Loucy (cell line): ENCODE measurements at regions not wholly inside any gene's neighbourhood (a gene's known extent, or its start where the extent isn't known, plus 50 kb on each side); places are given as distances from the start of the nearest gene placed in this dataset.

Experiments used
- H2AFZ ChIP-seq: fragments of 200-600 bp; sonication (generic); 2 replicates; pipeline ENCODE4 v1.6.0; 2016; ENCODE audit warnings: antibody characterized with exemption, mild to moderate bottlenecking, low read length, moderate library complexity
- H3F3A ChIP-seq: fragments of 200-600 bp; 2 replicates; pipeline ENCODE4 v1.6.0; 2016; ENCODE audit warnings: antibody characterized with exemption, low read depth, mild to moderate bottlenecking
- H3K27me3 ChIP-seq: fragments of 200-600 bp; sonication (generic); 2 replicates; pipeline ENCODE4 v1.6.1; 2014; ENCODE audit warnings: low read length, mild to moderate bottlenecking; ENCODE audit not compliant: insufficient read depth, poor library complexity, severe bottlenecking
- H3K36me3 ChIP-seq: fragments of 200-600 bp; sonication (generic); 2 replicates; pipeline ENCODE4 v1.6.1; 2016; ENCODE audit warnings: low read length; ENCODE audit not compliant: insufficient read depth
- H3K4me1 ChIP-seq: fragments of 200-600 bp; sonication (generic); 2 replicates; pipeline ENCODE4 v1.5.1; 2014; ENCODE audit warnings: low read length, mild to moderate bottlenecking; ENCODE audit not compliant: insufficient read depth, poor library complexity, severe bottlenecking
- H3K4me2 ChIP-seq: fragments of 200-600 bp; sonication (generic); 2 replicates; pipeline ENCODE4 v1.6.0; 2014; ENCODE audit warnings: antibody characterized with exemption, low read length, low read depth, mild to moderate bottlenecking; ENCODE audit not compliant: poor library complexity, severe bottlenecking
- H3K4me3 ChIP-seq: fragments of 200-600 bp; sonication (generic); 2 replicates; pipeline ENCODE4 v1.5.1; 2014; ENCODE audit warnings: low read length, mild to moderate bottlenecking, mixed read lengths; ENCODE audit not compliant: poor library complexity, severe bottlenecking
- H3K79me2 ChIP-seq: fragments of 200-600 bp; sonication (generic); 2 replicates; pipeline ENCODE4 v1.6.1; 2014; ENCODE audit warnings: low read length; ENCODE audit not compliant: insufficient read depth
- H3K9ac ChIP-seq: fragments of 200-600 bp; sonication (generic); 2 replicates; pipeline ENCODE4 v1.6.0; 2014; ENCODE audit warnings: mild to moderate bottlenecking, low read depth, low read length, moderate library complexity; ENCODE audit not compliant: poor library complexity, severe bottlenecking
- H3K9me2 ChIP-seq: fragments of 200-600 bp; sonication (generic); replicated peaks from 2 replicates; pipeline ENCODE4 v1.6.1; 2016; ENCODE audit warnings: low read depth, low read length, mixed read lengths
- H3K9me3 ChIP-seq: fragments of 200-600 bp; sonication (generic); 2 replicates; pipeline ENCODE4 v1.6.1; 2014; ENCODE audit warnings: mild to moderate bottlenecking, antibody characterized with exemption, low read length, low read depth; ENCODE audit not compliant: insufficient read depth
- H4K20me1 ChIP-seq: fragments of 200-600 bp; sonication (generic); 2 replicates; pipeline ENCODE4 v1.6.0; 2014; ENCODE audit warnings: antibody characterized with exemption, low read length, mild to moderate bottlenecking; ENCODE audit not compliant: insufficient read depth, poor library complexity, severe bottlenecking
- EZH2phosphoT487 ChIP-seq: fragments of 200-600 bp; IDR thresholded peaks from 2 replicates; pipeline ENCODE4 v1.6.1; 2018; ENCODE audit warnings: antibody characterized with exemption, mild to moderate bottlenecking, moderate library complexity, borderline replicate concordance
- TF ChIP-seq, protein P1 (sequence below): fragments of 200-600 bp; sonication (generic); conservative IDR thresholded peaks from 2 replicates; pipeline ENCODE4 v1.5.1; 2014; ENCODE audit warnings: mild to moderate bottlenecking, antibody characterized with exemption, low read length

DNA sequence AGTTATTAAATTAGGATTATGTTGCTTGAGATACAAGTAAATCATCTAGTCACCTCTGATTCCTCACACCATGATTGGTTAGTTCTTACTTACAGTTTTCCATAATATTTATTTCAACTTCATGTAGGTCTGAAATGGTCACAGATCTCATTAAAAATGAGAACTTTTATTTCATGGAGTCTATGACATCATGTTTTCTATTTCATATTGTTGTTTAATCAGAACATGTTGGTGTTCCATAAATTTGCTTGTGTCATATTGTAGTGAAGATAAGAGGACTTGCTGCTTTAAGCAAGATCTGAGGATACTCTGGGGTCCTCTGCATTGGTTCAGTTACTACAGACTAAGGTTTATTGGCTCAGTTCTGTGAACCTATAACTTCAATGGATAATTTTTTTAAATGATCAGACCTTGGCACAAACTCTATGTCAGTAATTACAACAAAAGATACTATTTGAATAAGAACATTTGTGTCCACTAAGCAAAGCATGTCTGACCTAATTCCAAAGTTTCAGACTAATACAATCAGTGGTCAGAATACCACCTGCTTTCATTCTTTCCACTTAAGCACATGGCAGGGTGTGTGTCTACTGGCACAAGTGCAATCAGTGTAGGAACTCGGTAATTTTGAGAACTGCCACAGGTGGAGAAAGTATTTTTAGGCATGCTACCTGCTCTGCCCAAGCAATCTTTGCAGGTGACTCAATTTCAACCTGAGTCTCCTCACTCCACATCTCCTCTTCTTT is 68.5 kb downstream of the CCDC71L start:
- Histone ChIP-seq H3K27me3 (no peaks in the 10 kb centered on the region), H3K79me2 (no peaks in the 10 kb centered on the region), H2AFZ (no peak overlapping the region), H3K36me3 (no peaks in the 10 kb centered on the region), H3F3A (no peaks in the 10 kb centered on the region), H4K20me1 (no peaks in the 10 kb centered on the region), H3K9me3 (no peaks in the 10 kb centered on the region), H3K4me3 (no peak overlapping the region), H3K9me2 (no peaks in the 10 kb centered on the region), H3K4me1 (peaks cover 14% of the 10 kb centered on the region), H3K4me2 (no peak overlapping the region), H3K9ac (no peak overlapping the region)
- TF ChIP-seq, protein P1, sequence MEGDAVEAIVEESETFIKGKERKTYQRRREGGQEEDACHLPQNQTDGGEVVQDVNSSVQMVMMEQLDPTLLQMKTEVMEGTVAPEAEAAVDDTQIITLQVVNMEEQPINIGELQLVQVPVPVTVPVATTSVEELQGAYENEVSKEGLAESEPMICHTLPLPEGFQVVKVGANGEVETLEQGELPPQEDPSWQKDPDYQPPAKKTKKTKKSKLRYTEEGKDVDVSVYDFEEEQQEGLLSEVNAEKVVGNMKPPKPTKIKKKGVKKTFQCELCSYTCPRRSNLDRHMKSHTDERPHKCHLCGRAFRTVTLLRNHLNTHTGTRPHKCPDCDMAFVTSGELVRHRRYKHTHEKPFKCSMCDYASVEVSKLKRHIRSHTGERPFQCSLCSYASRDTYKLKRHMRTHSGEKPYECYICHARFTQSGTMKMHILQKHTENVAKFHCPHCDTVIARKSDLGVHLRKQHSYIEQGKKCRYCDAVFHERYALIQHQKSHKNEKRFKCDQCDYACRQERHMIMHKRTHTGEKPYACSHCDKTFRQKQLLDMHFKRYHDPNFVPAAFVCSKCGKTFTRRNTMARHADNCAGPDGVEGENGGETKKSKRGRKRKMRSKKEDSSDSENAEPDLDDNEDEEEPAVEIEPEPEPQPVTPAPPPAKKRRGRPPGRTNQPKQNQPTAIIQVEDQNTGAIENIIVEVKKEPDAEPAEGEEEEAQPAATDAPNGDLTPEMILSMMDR = no peak
- TF ChIP-seq EZH2phosphoT487 = no peak

DNA sequence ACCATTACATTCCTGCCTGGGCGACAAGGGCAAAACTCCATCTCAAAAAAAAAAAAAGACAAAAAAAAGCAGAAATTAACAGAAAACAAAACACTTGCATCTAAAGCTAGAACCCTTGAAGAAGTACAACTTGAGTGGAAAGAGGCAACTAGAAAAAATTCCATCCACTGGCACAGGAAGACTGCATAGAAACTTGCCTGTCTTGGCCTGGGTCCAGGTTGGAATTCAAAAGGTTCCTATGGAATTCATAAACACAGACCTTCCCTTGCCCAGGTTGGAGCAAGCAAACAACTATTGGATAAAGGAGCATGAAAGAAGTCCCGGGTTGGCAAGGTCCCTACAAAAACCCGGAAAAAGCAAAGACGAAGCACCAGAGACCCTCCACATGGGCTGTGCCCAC is 69.8 kb downstream of the CCDC71L start:
- Histone ChIP-seq H3K9me3 (no peaks in the 10 kb centered on the region), H3K4me2 (no peak overlapping the region), H3K79me2 (no peaks in the 10 kb centered on the region), H3K36me3 (no peaks in the 10 kb centered on the region), H3F3A (no peaks in the 10 kb centered on the region), H3K9ac (no peak overlapping the region), H3K4me3 (no peak overlapping the region), H3K4me1 (peaks cover 14% of the 10 kb centered on the region), H4K20me1 (no peaks in the 10 kb centered on the region), H3K27me3 (no peaks in the 10 kb centered on the region), H3K9me2 (no peaks in the 10 kb centered on the region), H2AFZ (no peak overlapping the region)
- TF ChIP-seq, protein P1 = no peak
- no peak for TF ChIP-seq EZH2phosphoT487

DNA sequence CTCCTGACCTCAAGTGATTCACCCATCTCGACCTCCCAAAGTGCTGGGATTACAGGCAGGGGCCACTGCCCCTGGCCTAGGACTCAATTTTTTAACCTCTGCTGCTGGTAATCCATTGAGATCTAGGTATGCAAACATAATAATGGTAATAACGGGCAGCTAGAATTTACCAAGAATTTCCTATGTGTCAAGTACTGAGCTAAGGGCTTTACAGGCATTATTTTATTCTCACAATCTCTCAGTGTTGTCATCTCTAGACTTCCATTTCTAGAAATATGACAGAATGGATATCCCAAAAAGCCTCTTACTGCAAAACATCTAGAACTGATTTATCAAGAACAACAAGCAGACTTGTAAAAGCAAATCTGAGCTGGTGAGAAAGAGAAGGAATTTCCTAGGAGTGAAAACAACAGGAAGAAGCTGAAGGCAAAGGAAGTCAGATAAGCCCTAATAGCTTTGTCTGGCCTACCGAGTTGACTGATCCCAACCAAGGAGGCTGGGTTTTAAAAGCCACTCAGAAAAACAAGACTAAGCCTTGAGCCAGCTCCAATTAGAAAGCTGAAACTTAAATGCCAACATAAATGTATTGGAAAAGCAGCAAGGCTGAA is 70.6 kb downstream of the CCDC71L start:
- Histone ChIP-seq H3K9ac (no peak overlapping the region), H3K9me2 (no peaks in the 10 kb centered on the region), H3K4me2 (no peak overlapping the region), H2AFZ (no peak overlapping the region), H3K36me3 (no peaks in the 10 kb centered on the region), H3K4me3 (no peak overlapping the region), H3F3A (no peaks in the 10 kb centered on the region), H3K79me2 (no peaks in the 10 kb centered on the region), H3K4me1 (peaks cover 14% of the 10 kb centered on the region), H4K20me1 (no peaks in the 10 kb centered on the region), H3K27me3 (no peaks in the 10 kb centered on the region), H3K9me3 (no peaks in the 10 kb centered on the region)
- TF ChIP-seq, protein P1 = no peak
- TF ChIP-seq EZH2phosphoT487 = no peak
